Tibial nerve (tissue), 3 donors: ENCODE measurements at regions not wholly inside any gene's neighbourhood (a gene's known extent, or its start where the extent isn't known, plus 50 kb on each side); places are given as distances from the start of the nearest gene placed in this dataset.

Experiments used
- POLR2A ChIP-seq, 2 donors: fragments of 450-650 bp; IDR thresholded peaks; one replicate each; pipeline ENCODE4 v1.6.1; 2017; ENCODE audit warnings: antibody characterized with exemption in 2 of 2, mild to moderate bottlenecking in 2 of 2, moderate library complexity in 2 of 2
- TF ChIP-seq, protein P1 (sequence below), 5 experiments: fragments of 200-600 bp in 3 of 5; fragments of 450-650 bp in 2 of 5; sonication (generic) in 3 of 5; IDR thresholded peaks; one replicate each; pipeline ENCODE4 v1.5.1; 2016 to 2019; ENCODE audit warnings: antibody characterized with exemption in 5 of 5, mild to moderate bottlenecking in 3 of 5, moderate library complexity in 2 of 5

DNA sequence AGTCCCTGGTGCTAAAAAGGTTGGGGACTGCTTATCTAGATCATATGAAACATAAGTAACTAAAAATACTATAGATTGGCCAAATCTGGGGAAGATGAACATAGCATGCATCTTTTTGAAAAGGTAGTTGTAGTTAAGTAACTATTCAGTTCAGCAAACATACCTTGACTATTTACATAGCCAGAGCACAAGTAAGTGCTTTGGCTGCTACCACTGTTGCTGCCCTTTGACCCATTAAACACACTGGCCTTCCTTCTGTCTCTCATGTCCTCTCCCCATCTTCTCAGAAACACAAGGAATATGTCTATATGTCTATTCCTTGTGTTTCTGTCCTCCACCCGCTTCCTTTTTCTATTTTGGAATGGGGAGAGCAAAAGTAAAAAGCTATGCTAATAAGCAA, 87.9 kb upstream of the SPRY1 start:
- TF ChIP-seq, protein P1, sequence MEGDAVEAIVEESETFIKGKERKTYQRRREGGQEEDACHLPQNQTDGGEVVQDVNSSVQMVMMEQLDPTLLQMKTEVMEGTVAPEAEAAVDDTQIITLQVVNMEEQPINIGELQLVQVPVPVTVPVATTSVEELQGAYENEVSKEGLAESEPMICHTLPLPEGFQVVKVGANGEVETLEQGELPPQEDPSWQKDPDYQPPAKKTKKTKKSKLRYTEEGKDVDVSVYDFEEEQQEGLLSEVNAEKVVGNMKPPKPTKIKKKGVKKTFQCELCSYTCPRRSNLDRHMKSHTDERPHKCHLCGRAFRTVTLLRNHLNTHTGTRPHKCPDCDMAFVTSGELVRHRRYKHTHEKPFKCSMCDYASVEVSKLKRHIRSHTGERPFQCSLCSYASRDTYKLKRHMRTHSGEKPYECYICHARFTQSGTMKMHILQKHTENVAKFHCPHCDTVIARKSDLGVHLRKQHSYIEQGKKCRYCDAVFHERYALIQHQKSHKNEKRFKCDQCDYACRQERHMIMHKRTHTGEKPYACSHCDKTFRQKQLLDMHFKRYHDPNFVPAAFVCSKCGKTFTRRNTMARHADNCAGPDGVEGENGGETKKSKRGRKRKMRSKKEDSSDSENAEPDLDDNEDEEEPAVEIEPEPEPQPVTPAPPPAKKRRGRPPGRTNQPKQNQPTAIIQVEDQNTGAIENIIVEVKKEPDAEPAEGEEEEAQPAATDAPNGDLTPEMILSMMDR (IDR thresholded peaks at IDR 0.05) = no peak
- TF ChIP-seq POLR2A (IDR thresholded peaks at IDR 0.05) = no peak
